ENCODE measurements at regions not wholly inside any gene's neighbourhood (a gene's known extent, or its start where the extent isn't known, plus 50 kb on each side); places are given as distances from the start of the nearest gene placed in this dataset.

DNA sequence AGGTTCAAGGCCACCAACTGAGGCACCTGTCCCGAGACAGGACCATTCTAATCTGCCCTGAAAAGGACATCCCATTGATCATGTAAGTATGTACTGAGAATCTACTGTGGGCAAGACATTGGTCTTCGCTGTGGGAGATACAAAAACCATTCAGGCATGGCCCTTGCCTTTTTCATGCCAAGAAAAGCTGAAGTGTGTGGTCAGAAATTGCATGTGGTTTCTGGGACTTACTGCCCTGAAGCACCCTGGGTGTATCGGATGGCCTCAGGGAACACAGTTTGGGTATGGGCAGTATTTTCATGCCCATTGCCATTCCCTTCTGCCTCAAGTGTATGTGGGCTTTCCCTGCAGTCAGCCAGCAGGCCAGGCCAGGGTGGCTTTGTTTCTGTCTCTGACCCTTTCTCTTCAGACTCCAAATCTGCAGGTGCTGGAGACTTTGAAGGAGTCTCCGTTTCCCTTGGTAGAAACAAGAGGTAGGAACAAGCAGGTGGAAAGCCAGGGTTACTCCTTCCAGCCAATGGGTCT lies 285.7 kb downstream of the ZEB1 start:
- no peak for DNase-seq

DNA sequence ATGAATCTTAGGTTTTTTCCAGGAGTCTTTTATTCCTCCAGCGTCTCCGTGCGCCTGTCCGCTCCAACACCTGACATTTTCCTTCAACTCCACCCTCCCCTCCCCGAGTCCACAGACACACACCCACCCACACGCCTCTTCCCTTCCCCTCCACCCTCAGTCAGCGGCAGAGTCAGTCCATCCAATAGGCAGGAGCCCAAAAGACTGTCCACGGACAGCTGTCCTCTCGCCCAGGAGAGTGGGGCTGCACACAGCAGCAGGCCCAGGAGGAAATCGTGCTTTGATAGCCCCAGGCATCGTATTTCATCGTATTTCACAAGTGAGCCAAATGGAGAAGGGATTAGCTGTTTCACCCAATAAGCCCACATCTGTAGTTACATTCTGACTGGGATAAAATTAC lies 285.1 kb downstream of the ZEB1 start:
- no peak for DNase-seq

DNA sequence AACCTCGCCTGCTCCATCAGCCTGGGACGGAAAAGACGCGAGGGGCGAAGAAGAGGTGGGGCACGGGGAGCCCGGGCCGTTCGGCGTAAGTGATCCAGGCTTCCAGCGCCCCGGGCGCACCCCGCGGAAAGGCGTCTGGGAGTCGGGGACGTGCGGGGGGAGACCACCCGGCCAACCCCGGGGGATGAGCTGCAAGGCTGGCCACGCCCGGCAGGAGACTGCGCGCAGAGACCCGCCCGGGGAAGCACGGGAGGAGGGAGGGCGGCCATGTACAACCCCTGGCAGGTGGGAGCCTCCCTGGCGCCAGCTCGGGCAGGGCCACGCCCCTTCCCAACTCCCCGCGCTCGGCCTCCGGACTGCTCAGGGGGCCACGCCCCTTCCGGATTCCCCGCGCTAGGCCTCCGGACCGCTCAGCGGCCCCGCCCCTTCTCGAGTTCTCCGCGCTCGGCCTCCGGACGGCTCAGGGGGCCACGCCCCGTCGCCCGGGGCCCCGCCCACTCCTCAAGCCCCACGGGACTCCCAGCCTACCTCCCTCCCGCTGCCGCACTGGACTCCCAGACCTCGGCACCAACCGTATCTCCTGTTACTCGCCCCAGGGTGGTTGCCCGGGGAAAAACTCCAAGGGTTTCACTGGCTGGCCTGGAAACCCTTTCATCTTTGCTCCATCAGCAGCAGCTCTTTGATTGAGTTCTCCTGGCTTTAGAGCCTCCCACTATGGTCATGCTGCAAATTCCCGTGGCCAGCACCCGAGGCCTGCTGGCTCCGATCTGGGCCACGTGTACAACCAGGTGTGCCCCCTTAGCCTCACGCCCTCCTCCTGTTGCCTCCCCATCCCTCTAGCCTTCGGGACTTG lies 284.4 kb downstream of the ZEB1 start:
- peak; percentile 50 to 75 for DNase-seq

DNA sequence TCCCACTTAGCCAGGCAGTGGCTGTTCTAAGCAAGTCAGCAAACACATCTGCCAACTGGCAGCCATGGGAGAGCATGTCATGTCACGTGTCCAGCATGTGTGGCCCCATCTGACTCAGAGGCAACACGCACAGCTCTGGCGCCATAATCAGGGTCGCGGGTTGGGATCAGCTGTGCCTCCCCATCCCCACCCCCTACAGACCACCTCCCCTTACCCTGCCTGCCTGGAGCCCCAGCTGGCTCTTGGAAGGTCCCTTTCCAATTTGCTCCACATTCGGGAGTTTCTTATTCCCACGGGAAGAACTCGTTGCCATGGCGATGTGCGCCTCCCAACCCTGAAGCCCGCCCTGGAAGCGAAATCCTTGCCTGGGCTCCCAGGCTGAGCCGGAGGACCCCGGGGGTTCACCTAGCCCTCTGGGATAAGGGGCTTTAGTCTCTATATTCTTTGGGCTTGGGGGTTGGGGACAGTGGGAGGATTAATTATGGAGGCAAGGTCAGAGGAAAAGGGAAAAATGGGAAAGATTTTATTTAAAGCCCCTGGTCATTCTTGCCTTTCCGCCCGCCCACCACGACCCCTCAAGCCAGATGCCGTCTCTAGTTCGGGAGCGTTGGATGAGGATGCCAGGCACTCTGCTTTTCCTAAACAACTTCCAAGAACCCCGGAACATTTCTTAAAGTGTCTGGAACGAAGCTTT lies 283.7 kb downstream of the ZEB1 start:
- DNase-seq: peak; percentile 23 to 42

DNA sequence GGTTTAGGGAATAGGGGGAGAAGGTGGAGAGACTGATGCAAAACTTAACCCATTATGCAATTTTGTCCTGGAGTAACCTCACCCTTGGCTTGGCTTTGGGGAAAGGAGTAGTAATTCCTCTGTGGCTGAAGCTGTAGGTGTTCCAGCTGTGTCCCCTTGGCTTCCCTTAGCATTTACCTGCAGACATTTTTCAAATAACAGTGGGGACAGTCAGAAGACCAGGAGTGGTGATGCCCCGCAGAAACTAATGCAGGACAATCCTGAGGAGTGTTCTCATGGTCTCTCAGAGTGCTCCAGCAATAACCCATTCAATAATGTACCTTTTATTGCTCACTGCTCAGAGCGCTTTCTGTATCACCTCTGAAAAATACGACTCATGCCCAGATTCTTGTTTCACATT lies 282.1 kb downstream of the ZEB1 start:
- no peak for DNase-seq

DNA sequence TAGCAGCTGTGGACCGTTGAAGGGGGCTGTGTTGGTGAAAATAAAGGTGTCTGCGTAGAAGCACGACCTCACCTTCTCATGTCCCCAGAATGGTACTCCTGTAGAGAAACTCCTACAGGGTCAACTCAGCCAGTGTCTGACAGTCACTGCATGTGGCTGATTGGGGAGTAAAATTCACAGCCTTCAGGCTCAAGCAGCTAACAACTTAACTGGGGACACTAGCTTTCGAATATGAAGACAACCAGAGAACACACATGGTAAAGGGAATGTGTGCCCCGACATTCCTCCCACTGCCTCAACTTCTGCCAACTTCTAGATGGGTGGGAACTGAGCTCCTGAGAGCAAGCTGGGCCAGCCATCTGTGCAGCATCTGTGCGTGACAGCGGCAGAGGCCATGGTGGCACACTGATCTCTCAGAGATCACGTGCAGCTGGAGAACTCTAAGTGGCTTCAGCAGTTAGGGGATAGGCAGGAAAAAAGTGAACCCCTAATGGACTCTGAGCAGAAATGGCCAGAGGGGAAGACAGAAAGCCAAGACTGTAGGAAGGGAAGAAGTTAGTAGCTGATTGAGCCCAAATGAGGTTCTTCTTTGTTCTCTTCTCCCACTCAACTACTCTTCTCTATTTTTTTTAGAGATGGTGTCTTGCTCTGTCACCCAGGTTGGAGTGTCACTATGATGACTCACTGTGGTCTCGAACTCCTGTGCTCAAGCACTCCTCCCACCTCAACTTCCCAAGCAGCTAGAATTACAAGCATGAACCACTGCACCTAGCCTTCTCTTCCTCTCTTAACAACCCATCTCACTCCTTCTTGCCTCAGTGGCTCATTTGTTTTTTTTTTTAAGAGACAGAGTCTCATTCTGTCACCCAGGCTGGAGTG lies 280.8 kb downstream of the ZEB1 start:
- peak in 1 of 2 donors; percentile 21 for DNase-seq

DNA sequence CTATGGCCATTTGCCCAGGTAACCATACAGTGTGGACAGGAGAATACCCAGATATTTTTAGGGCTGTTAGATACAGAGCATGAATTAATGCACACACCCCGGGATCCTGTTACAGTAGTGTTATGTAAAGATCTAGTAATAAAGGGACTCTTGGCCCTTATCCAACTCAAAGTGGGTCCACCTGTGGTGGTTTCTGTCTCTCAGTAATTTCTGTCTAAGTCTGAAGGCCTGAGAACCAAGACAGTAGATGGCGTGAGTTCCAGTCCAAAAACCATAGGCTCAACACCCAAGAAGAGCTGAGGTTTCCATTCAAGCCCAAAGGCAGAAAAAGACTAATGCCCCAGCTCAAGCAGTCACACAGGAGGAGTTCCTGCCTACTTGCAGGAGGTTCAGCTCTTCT lies 277.7 kb downstream of the ZEB1 start:
- no peak for DNase-seq

DNA sequence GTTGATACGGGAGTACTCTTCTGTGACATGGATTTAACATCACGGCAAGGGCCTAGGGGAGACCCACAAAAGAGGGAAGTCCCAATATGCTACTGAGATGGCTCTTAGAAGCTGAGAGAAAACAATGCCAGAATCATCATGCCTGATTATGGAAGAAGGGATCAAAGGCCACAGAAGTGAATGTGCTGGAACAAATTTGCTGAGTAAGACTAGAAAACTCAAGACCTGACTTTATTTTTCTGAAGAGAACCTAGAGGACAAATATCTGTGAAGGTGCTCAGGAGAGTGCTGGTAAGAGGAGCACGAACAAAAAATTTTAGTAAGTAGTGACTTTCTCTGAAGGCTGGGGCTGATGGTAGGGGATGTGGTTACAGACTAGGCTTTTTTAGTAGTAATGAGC lies 277.0 kb downstream of the ZEB1 start:
- no peak for DNase-seq

DNA sequence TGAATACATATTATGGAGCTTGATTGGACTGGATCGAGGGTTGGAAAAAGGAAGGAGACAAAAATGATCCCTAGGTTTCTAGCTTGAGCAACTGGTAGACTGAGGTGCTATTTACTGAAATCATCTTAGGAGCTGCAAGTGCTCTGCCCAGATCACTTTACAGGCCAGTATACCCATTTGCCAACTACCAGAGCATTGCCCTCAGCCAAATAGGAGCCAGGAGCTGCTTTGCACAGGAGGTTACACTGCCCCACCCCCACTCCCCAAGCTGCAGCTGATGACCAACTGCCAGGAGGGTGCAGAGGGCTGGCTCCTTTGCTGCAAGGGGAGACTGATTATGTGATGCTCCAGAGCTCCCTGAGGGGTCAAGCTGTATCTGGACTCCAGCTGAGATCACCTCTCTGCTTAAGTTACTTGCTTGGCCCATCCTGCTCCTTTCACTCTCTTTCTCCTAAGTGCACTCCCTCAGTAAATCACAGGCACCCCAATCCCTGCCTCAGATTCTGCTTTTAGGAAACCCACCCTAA lies 275.4 kb downstream of the ZEB1 start:
- no peak for DNase-seq

DNA sequence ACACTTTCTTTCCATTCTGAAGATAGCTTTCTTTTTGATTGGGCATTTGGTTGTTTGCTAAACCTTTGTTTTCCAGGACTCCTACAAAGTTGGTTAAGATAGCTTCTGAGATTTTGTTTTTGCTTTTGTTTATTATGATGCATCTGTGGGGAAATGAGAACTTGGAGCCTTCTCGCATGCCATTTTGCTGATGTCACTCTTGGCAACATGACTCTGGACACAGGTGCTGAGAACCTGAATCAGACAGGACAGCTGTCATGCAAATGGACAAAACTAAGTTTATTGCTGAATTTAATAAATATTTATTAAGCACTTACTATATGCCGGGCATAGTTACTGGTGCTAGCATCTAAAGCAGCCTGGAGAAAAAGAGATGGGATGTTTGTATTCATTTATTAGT lies 274.1 kb downstream of the ZEB1 start:
- DNase-seq: no peak

DNA sequence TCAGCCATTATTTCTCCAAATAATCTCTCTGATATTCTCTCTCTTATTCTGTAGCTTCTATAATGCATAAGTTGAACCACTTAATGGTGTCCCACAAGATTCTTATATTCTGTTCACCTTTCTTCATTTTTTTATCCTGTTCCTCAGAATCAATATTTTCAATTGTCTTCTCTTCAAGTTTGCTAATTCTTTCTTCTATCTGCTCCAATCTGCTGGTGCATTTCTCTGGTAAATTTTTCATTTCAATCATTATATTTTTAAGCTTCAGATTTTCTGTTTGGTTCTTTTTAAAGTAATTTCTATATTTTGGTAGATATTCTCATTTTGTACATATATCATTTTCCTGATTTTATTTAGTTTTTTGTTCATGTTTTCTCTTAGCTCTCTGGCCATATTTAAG lies 272.6 kb downstream of the ZEB1 start:
- DNase-seq: no peak

DNA sequence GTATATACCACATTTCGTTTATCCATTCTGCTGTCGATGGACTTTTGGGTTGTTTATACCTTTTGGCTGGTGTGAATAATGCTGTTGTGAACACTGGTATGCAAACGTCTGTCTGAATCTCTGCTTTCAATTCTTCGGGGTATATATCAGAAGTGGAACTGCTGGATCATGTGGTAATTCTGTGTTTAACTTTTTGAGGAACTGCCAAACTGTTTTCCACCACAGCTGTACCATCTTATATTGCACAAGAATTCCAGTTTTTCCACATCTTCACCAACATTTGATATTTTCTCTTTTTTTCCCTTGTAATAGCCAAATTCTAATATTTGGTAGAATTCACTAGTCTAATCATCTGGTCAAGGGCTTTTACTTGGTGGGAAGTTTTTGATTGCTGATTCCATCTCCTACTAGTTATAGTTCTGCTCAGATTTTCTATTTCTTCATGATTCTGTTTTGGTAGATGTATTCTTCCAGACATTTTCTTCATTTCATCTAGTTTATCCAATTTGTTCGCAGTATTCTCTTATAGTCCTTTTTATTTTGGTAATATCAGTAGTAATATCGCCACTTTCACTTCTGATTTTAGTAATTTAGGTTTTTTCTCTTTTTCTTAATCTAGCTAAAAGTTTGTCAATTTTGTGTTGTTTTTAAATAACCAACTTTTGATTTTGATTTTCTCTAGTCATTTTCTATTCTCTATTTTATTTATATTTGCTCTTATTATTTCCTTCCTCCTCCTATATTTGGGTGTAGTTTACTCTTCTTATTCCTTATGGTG lies 271.2 kb downstream of the ZEB1 start:
- no peak for DNase-seq

DNA sequence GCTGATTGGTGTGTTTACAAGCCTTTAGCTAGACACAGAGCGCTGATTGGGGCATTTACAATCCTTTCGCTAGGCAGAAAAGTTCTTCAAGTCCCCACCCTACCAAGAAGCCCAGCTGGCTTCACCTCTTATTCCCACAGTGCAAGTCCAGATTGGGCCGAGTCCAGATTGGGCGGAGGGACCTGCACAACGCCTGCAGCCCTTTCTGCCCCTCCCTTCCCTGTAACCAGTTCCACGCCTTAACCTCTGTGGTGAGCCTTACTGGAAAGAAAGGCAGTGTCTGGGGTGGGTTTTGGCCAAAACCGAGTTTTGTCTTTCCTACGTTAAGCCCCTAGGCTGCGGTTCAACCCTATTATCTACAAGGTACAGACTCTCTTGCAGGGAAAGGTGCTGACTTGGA lies 268.7 kb downstream of the ZEB1 start:
- DNase-seq: no peak

DNA sequence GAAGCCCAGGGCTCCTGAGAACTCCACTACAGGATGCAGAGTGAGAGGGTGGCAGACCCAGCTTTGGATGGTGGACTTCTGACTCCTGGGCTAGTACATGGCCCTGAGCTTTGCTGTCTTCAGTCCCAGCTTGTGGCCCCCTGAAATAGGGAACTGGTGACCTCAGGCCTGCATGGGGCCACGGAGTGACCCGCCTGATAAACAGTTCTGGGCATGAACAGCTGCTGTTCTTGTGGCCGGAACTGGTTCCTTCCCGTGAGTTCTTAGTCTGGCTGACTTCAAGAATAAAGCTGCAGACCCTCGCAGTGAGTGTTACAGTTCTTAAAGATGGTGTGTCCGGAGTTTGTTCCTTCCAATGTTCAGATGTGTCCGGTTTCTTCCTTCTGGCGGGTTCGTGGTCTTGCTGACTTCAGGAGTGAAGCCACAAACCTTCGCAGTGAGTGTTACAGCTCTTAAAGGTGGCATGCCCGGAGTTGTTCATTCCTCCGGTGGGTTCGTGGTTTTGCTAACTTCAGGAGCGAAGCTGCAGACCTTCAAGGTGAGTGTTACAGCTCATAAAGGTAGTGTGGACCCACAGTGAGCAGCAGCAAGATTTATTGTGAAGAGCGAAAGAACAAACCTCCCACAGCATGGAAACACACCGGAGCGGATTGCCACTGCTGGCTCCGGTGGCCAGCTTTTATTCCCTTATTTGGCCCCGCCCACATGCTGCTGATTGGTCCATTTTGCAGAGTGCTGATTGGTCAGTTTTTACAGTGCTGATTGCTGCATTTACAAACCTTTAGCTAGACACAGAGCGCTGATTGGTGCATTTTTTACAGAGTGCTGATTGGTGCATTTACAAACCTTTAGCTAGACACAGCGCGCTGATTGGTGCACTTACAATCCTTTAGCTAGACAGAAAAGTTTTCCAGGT lies 268.0 kb downstream of the ZEB1 start:
- peak in 1 of 2 donors; percentile 54 for DNase-seq

DNA sequence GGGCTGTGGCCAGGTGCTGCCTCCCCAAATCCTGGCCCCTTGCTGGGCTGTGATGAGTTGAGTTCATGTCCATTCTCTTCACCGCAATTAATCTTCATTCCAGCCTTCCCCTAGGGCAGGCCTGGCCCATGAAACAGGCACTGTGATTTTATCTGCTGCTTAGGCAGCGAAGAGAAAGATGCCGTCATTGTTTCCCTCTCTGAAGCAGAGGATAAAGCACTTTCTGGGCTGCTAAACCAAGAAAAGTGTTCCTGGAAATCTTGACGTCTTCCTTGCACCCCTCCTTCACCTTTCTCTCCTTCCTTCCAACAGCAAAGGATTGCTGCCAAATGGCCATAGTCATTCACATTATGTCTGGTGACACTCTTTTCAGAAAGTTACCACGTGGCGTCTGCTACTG lies 265.9 kb downstream of the ZEB1 start:
- DNase-seq: no peak

DNA sequence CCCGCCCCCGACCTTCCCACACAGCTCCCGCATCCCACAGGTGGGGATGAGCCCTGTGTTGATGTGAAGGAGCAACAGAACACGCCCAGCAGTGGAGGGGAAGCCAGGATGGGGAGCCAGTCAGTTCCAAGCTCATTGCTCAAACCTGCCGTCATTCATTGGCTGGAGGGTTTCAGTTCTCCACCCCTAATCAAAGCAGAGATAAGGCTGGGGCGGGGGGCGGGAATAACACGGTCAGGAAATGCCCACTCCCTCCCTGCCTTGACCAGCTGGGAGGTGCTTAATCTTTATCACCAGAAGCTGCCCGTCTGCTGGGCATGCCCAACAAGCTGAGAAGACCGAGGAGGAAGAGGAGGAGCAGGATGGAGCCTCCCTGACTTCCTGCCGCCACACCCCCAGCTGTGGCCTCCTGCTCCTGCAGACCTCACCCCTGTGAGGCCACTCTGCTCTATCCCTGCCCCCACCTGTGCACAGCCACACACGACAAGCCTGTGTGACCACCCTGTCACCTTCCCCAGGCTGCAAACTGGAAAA lies 265.1 kb downstream of the ZEB1 start:
- DNase-seq: no peak

DNA sequence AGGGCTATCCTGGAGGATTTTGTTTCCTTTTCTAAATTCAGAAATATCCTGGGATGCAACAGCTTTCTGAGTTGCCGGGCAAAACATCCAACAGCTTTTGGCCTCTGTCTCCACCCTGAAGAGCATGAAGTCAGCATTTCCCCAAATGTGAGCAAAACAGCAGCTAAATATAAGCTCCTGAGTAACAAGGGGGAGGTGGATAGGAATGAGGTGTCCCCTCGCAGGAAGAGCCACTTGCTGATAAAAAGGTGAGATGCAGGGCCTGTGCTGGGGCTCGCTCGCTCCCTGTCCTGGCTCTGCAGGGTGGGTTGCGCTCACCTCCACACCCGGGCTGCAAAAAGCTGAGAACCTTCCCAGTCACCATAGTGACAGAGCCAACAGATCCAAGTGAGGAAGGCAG lies 264.3 kb downstream of the ZEB1 start:
- no peak for DNase-seq

DNA sequence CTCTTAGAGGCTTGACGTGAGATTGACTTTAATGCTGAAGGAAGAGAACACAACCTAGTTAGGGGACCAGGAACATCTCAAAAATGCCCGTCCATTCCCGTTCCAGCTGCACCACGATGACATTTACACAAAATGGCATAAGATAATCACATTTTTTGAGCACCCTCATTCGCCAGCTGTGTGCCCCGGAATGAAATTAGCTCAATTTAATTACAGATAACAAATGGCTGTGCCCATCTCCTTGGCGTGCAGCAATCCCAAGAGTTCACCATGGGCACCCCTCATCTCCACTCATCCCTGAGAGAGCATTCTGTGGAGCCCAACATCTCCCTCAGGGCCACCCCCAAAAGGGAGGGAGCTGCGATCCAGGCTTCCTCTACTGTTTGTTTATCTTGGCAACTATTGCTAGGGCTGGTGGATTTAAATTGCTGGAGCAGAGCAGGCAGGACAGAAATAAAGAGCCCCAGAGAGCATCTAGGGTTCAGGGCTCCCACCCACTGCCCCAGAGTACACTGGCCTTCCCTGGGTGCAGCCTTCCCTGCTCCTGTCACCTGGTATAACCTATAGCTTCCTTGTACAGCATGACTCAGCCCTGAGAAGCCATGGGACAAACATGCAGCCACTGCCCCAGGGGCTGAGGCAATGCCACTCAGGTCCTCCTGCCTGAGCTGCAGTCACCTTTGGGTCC lies 263.5 kb downstream of the ZEB1 start:
- no peak for DNase-seq

DNA sequence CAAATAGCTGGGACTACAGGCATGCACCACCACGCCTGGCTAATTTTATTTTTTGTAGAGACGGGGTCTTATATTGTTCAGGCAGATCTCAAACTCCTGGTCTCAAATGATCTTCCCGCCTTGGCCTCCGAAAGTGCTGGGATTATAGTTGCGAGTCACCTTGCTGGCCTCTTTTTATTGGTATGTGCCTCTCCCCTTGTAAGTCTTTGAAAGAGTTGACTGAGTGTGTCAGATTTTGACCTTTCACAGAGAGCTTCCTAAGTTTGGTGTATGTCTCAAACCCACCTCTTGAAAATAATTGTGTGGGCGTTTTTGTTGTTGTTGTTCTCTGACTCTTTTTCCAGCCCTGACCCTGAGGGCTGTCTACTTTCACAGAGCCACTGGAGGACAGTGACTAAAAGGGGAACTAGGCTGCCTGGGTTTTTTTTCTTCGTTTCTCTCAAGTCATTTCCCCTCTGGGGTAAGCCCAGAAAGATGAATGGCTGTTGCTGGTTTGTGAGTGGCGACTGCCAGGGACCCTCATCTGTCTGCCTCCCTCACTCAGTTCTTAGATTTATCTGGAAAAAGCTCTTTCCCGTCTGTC lies 262.8 kb downstream of the ZEB1 start:
- peak in 1 of 2 donors; percentile 11 for DNase-seq

DNA sequence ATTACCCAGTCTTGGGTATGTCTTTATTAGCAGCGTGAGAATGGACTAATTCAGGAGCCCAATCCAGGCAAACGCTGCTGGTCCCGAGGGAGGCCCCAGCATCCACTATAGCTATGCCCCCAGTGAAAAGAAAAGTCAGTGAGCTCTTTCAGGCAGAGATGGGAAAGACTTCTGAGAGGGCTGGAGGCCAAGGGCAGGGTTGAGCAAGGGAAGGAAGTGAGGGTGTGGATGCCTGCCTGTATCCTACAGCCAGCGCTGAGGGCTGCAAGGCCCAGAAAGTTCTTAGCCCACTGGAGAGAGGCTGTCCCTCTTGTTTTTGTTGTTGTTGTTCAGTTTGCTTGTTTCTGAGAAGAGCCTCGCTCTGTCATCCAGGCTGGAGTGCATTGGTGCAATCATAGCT lies 261.6 kb downstream of the ZEB1 start:
- no peak for DNase-seq
